ENCODE measurements at regions not wholly inside any gene's neighbourhood (a gene's known extent, or its start where the extent isn't known, plus 50 kb on each side); places are given as distances from the start of the nearest gene placed in this dataset.

- no peak overlapping the region for H2AFZ ChIP-seq (ENCODE audit: low read length)
- no peak for ATAC-seq
- POLR2A ChIA-PET (ENCODE audit: unreplicated experiment): no interaction called here
- H3K79me2 ChIP-seq (ENCODE audit: low read length): no peaks in the 10 kb centered on the region
- H3K9ac ChIP-seq (ENCODE audit: low read length): no peak overlapping the region
- no peak for DNase-seq
- no peaks in the 10 kb centered on the region for H3K27me3 ChIP-seq (ENCODE audit: low read length)
- TF ChIP-seq EZH2phosphoT487 (IDR thresholded peaks at IDR 0.05; ENCODE audit: borderline replicate concordance, low read length) (no peak), EZH2 (IDR thresholded peaks at IDR 0.05; ENCODE audit: low read length, unreplicated experiment) (no peak)
- TF ChIP-seq, protein P1, sequence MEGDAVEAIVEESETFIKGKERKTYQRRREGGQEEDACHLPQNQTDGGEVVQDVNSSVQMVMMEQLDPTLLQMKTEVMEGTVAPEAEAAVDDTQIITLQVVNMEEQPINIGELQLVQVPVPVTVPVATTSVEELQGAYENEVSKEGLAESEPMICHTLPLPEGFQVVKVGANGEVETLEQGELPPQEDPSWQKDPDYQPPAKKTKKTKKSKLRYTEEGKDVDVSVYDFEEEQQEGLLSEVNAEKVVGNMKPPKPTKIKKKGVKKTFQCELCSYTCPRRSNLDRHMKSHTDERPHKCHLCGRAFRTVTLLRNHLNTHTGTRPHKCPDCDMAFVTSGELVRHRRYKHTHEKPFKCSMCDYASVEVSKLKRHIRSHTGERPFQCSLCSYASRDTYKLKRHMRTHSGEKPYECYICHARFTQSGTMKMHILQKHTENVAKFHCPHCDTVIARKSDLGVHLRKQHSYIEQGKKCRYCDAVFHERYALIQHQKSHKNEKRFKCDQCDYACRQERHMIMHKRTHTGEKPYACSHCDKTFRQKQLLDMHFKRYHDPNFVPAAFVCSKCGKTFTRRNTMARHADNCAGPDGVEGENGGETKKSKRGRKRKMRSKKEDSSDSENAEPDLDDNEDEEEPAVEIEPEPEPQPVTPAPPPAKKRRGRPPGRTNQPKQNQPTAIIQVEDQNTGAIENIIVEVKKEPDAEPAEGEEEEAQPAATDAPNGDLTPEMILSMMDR (conservative IDR thresholded peaks at IDR 0.05; ENCODE audit: low read depth, low read length): no peak
- no TSS peak for BruUV-seq (replicated peaks)
- H3K4me1 ChIP-seq (ENCODE audit: insufficient read depth, low read length): no peaks in the 10 kb centered on the region
- H3K9me3 ChIP-seq (ENCODE audit: low read length): no peaks in the 10 kb centered on the region
- H3K36me3 ChIP-seq (ENCODE audit: low read depth, low read length): no peaks in the 10 kb centered on the region
- CTCF ChIA-PET: no interaction called here
- no peak overlapping the region for H3K4me3 ChIP-seq (ENCODE audit: low read length)
- no peak overlapping the region for H3K27ac ChIP-seq (ENCODE audit: low read length)
- H3F3A ChIP-seq (ENCODE audit: low read length, unreplicated experiment): no peaks in the 10 kb centered on the region
- no peaks in the 10 kb centered on the region for H4K20me1 ChIP-seq (ENCODE audit: low read length)
- H3K9me2 ChIP-seq (replicated peaks; ENCODE audit: low read length): no peaks in the 10 kb centered on the region
- intact Hi-C loops (cut with micrococcal nuclease): no loop called here
- H3K4me2 ChIP-seq (ENCODE audit: low read length): no peak overlapping the region
Observed at GRCh38 chr9:549455-549997, 292.0 kb upstream of the DMRT1 start.

- Histone ChIP-seq H3K4me1 (ENCODE audit: insufficient read depth, low read length) (no peaks in the 10 kb centered on the region), H3K79me2 (ENCODE audit: low read length) (no peaks in the 10 kb centered on the region), H3K4me3 (ENCODE audit: low read length) (no peak overlapping the region), H3K27ac (ENCODE audit: low read length) (no peak overlapping the region), H2AFZ (ENCODE audit: low read length) (no peak overlapping the region), H3K27me3 (ENCODE audit: low read length) (no peaks in the 10 kb centered on the region), H3K4me2 (ENCODE audit: low read length) (no peak overlapping the region), H3K9me2 (replicated peaks; ENCODE audit: low read length) (no peaks in the 10 kb centered on the region), H3K9ac (ENCODE audit: low read length) (no peak overlapping the region), H3K9me3 (ENCODE audit: low read length) (no peaks in the 10 kb centered on the region), H3K36me3 (ENCODE audit: low read depth, low read length) (no peaks in the 10 kb centered on the region), H3F3A (ENCODE audit: low read length, unreplicated experiment) (no peaks in the 10 kb centered on the region), H4K20me1 (ENCODE audit: low read length) (no peaks in the 10 kb centered on the region)
- CTCF ChIA-PET: no interaction called here
- no peak for TF ChIP-seq EZH2 (IDR thresholded peaks at IDR 0.05; ENCODE audit: low read length, unreplicated experiment)
- no peak for TF ChIP-seq EZH2phosphoT487 (IDR thresholded peaks at IDR 0.05; ENCODE audit: borderline replicate concordance, low read length)
- TF ChIP-seq, protein P1 (conservative IDR thresholded peaks at IDR 0.05; ENCODE audit: low read depth, low read length): no peak
- no peak for ATAC-seq
- no peak for DNase-seq
- POLR2A ChIA-PET (ENCODE audit: unreplicated experiment): no interaction called here
- intact Hi-C loops (cut with micrococcal nuclease): no loop called here
- no TSS peak for BruUV-seq (replicated peaks)
Observed at GRCh38 chr9:550333-550732, 291.2 kb upstream of the DMRT1 start.

DNA sequence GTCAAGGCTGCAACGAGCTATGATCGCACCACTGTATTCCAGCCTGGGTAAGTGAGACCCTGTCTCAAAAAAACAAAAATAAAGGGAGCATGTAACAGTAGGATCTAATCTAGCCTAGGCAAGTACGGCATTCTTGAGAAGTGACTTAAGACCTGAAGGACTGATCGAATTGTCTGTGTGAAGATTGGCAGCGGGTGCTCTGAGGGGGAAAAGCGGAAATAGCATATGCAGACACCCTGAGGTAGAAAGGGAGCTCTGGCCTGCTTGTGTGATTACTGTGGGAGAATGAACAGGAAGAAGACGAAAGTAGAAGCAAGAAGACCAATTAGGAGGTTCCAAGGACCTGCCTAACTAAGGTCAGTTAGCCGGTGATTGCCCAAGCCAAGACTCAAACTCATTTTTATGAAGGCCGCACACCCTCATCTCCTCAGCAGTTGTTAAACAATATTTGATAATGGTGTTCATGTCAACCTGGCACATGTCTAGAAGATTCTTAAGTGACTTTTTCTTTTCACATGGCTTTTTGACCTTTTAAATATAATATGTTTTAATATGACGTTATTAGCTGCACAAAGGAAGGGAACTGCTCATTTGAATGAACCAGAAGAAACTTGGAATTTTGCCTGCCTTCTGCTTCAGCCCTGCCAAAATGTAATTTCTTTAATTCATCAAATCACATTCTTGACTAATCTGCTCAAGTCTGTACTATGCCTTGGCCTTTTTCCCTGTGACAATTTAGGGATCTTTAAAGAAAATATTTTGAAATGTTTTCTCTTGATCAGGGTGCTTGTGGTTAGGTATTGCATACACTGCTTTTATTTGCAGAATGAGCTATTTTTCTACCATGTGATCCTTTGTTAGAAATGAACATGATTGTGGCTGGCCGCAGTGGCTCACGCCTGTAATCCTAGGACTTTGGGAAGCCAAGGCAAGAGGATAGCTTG lies 289.2 kb upstream of the DMRT1 start:
- ChIA-PET CTCF (no interaction called here), POLR2A (ENCODE audit: unreplicated experiment) (no interaction called here)
- Histone ChIP-seq H3K4me3 (ENCODE audit: low read length) (no peak overlapping the region), H3K27me3 (ENCODE audit: low read length) (no peaks in the 10 kb centered on the region), H3K9ac (ENCODE audit: low read length) (no peak overlapping the region), H3K4me1 (ENCODE audit: insufficient read depth, low read length) (peaks cover 6% of the 10 kb centered on the region), H2AFZ (ENCODE audit: low read length) (no peak overlapping the region), H3K27ac (ENCODE audit: low read length) (no peak overlapping the region), H3K79me2 (ENCODE audit: low read length) (no peaks in the 10 kb centered on the region), H4K20me1 (ENCODE audit: low read length) (no peaks in the 10 kb centered on the region), H3K4me2 (ENCODE audit: low read length) (no peak overlapping the region), H3K9me3 (ENCODE audit: low read length) (no peaks in the 10 kb centered on the region), H3K36me3 (ENCODE audit: low read depth, low read length) (no peaks in the 10 kb centered on the region), H3K9me2 (replicated peaks; ENCODE audit: low read length) (no peaks in the 10 kb centered on the region), H3F3A (ENCODE audit: low read length, unreplicated experiment) (no peaks in the 10 kb centered on the region)
- ATAC-seq (no peak), DNase-seq (no peak)
- TF ChIP-seq, protein P1 (conservative IDR thresholded peaks at IDR 0.05; ENCODE audit: low read depth, low read length): no peak
- TF ChIP-seq EZH2phosphoT487 (IDR thresholded peaks at IDR 0.05; ENCODE audit: borderline replicate concordance, low read length) (no peak), EZH2 (IDR thresholded peaks at IDR 0.05; ENCODE audit: low read length, unreplicated experiment) (no peak)
- BruUV-seq (replicated peaks): no TSS peak
- intact Hi-C loops (cut with micrococcal nuclease): no loop called here
